HCT116 (cell line): ENCODE measurements at regions not wholly inside any gene's neighbourhood (a gene's known extent, or its start where the extent isn't known, plus 50 kb on each side); places are given as distances from the start of the nearest gene placed in this dataset.

ENCODE experiments used
- ATAC-seq: fragments of 200-7000 bp; cut with Tn5 transposase; 2 replicates; pipeline ENCODE4 v1.9.1; 2020; ENCODE audit warnings: mild to moderate bottlenecking, moderate library complexity
- BruUV-seq: library from RNA; stranded (reverse); fragments of 400-500 nt; replicated peaks from 2 replicates; lab custom pipeline; 2021; lab: Mats Ljungman, UMichigan
- CTCF ChIA-PET: fragments of 300-600 bp; sonication (Branson Sonifier 250); formaldehyde crosslinking; loops from one replicate; lab custom pipeline; 2021; ENCODE audit warnings: antibody characterized with exemption; lab: Charles Lee
- POLR2A ChIA-PET: fragments of 300-600, 350-600 bp; sonication (Branson Sonifier 250); formaldehyde crosslinking; loops from one replicate; lab custom pipeline; 2021; ENCODE audit warnings: antibody characterized with exemption; lab: Charles Lee
- RAD21 ChIA-PET, 2 experiments: fragments of 300-600 bp; sonication (Branson Sonifier 250); formaldehyde crosslinking; loops; one replicate each; lab custom pipeline; 2023; ENCODE audit warnings: low total read pairs in 2 of 2; ENCODE audit not compliant: uncharacterized antibody in 2 of 2, unreplicated experiment in 2 of 2, low non-redundant PET in 1 of 2; lab: Charles Lee
- DNase-seq: peaks from one replicate; pipeline ENCODE4 v3.0.0-alpha.2; 2010; ENCODE audit warnings: low read depth, low spot score
- H2AFZ ChIP-seq: fragments of 200-600 bp; shearing (Covaris generic), sonication (generic); 2 replicates; pipeline ENCODE4 v1.6.1; 2017; ENCODE audit warnings: low read depth, mixed run types, mixed read lengths, antibody characterized with exemption, low read length; ENCODE audit not compliant: poor library complexity, severe bottlenecking
- H3K27ac ChIP-seq: 2 replicates; pipeline ENCODE4 v1.5.1; 2012; ENCODE audit warnings: low read depth, low read length
- H3K27me3 ChIP-seq: fragments of 200-600 bp; sonication (generic); 2 replicates; pipeline ENCODE4 v1.6.1; 2016; ENCODE audit warnings: mixed run types, low read length, mixed read lengths; ENCODE audit not compliant: insufficient read depth
- H3K36me3 ChIP-seq, 2 experiments: fragments of 200-500 bp in 1 of 2; fragments of 200-600 bp in 1 of 2; sonication (Bioruptor generic) in 1 of 2; sonication (generic) in 1 of 2; 2 replicates each; pipeline versions ENCODE4 v1.5.1 to v1.6.1; 2014 to 2016; ENCODE audit warnings: low read length in 2 of 2, inconsistent platforms in 1 of 2, mixed read lengths in 1 of 2, mixed run types in 1 of 2; ENCODE audit not compliant: insufficient read depth in 2 of 2, control insufficient read depth in 1 of 2
- H3K4me1 ChIP-seq, 2 experiments: fragments of 200-600 bp in 1 of 2; sonication (generic) in 1 of 2; 2 replicates each; pipeline versions ENCODE4 v1.5.1 to v1.6.1; 2012 to 2017; ENCODE audit warnings: low read length in 2 of 2, inconsistent platforms in 1 of 2, mild to moderate bottlenecking in 1 of 2, mixed read lengths in 1 of 2, mixed run types in 1 of 2, moderate library complexity in 1 of 2; ENCODE audit not compliant: insufficient read depth in 2 of 2, control insufficient read depth in 1 of 2
- H3K4me2 ChIP-seq: fragments of 200-600 bp; sonication (generic); 2 replicates; pipeline ENCODE4 v1.6.1; 2017; ENCODE audit warnings: mixed run types, low read length, mixed read lengths
- H3K4me3 ChIP-seq, 2 experiments: fragments of 200-600 bp in 1 of 2; sonication (generic) in 1 of 2; replicated peaks in 1 of 2; 2 replicates each; pipeline ENCODE4 v1.5.1; 2011 to 2016; ENCODE audit warnings: low read length in 2 of 2, control low read depth in 1 of 2, low read depth in 1 of 2, mild to moderate bottlenecking in 1 of 2, mixed read lengths in 1 of 2, mixed run types in 1 of 2
- H3K79me2 ChIP-seq: fragments of 200-600 bp; sonication (generic); 2 replicates; pipeline ENCODE4 v1.6.1; 2017; ENCODE audit warnings: mild to moderate bottlenecking, mixed run types, low read length, moderate library complexity, mixed read lengths; ENCODE audit not compliant: insufficient read depth
- H3K9ac ChIP-seq: fragments of 200-600 bp; sonication (generic); 2 replicates; pipeline ENCODE4 v1.6.1; 2016; ENCODE audit warnings: low read length, mixed read lengths
- H3K9me2 ChIP-seq: fragments of 200-600 bp; sonication (generic), shearing (Covaris generic); 2 replicates; pipeline ENCODE4 v1.6.1; 2017; ENCODE audit warnings: mixed run types, mild to moderate bottlenecking, moderate library complexity; ENCODE audit not compliant: insufficient read depth
- H3K9me3 ChIP-seq, 2 experiments: fragments of 200-500 bp in 1 of 2; fragments of 200-600 bp in 1 of 2; sonication (Bioruptor generic) in 1 of 2; sonication (generic) in 1 of 2; 2 replicates each; pipeline ENCODE4 v1.6.1; 2014 to 2017; ENCODE audit warnings: low read length in 2 of 2, mixed read lengths in 2 of 2, inconsistent platforms in 1 of 2, low read depth in 1 of 2, mild to moderate bottlenecking in 1 of 2, mixed run types in 1 of 2, moderate library complexity in 1 of 2; ENCODE audit not compliant: control insufficient read depth in 1 of 2, insufficient read depth in 1 of 2
- H4K20me1 ChIP-seq: fragments of 200-600 bp; sonication (generic), shearing (Covaris generic); 2 replicates; pipeline ENCODE4 v1.6.1; 2017; ENCODE audit warnings: mixed run types, mild to moderate bottlenecking, moderate library complexity; ENCODE audit not compliant: insufficient read depth
- FOSL1 ChIP-seq: IDR thresholded peaks from 2 replicates; pipeline ENCODE4 v1.6.1; 2012; ENCODE audit warnings: low read depth
- RAD21 ChIP-seq: IDR thresholded peaks from 2 replicates; pipeline ENCODE4 v1.6.1; 2012; ENCODE audit warnings: low read depth, mild to moderate bottlenecking
- SRF ChIP-seq: IDR thresholded peaks from 2 replicates; pipeline ENCODE4 v1.6.1; 2012; ENCODE audit warnings: low read depth
- intact Hi-C: fragments of 100-400 bp; cut with micrococcal nuclease; formaldehyde crosslinking; loops from 2 replicates; pipeline ENCODE4 v1.10.0; 2022
- TF ChIP-seq, protein P1 (sequence below): IDR thresholded peaks from 2 replicates; pipeline ENCODE4 v1.6.1; 2011; ENCODE audit warnings: mild to moderate bottlenecking, low read length, moderate library complexity; ENCODE audit not compliant: insufficient replicate concordance; ENCODE audit errors: extremely low read depth
- TF ChIP-seq, protein P2 (sequence below): IDR thresholded peaks from 2 replicates; pipeline ENCODE4 v1.6.1; 2012
- TF ChIP-seq, protein P3 (sequence below): IDR thresholded peaks from 2 replicates; pipeline ENCODE4 v1.6.1; 2012; ENCODE audit warnings: low read depth

DNA sequence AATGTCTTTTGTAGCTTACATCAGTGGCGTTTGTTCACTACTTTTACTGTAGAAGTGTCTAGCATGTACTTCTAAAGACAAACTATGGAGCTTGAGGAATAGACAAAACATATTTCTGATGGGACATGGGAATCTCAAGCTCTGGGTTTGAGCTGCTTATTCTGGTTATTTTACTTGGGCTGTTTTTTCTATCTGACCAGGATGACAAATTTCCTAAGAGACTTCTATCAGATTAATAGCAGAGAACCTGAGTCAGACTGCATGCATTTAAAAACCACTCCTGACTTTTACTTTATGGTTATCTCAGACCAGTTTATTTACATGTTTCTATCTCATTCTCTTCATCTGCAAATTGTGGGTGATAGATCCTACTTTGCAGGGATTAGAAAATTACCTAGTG is 1282.3 kb upstream of the GJE1 start:
- no peak overlapping the region for H3K27ac ChIP-seq
- no peak for TF ChIP-seq RAD21
- TF ChIP-seq, protein P1, sequence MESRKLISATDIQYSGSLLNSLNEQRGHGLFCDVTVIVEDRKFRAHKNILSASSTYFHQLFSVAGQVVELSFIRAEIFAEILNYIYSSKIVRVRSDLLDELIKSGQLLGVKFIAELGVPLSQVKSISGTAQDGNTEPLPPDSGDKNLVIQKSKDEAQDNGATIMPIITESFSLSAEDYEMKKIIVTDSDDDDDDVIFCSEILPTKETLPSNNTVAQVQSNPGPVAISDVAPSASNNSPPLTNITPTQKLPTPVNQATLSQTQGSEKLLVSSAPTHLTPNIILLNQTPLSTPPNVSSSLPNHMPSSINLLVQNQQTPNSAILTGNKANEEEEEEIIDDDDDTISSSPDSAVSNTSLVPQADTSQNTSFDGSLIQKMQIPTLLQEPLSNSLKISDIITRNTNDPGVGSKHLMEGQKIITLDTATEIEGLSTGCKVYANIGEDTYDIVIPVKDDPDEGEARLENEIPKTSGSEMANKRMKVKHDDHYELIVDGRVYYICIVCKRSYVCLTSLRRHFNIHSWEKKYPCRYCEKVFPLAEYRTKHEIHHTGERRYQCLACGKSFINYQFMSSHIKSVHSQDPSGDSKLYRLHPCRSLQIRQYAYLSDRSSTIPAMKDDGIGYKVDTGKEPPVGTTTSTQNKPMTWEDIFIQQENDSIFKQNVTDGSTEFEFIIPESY: no peak
- TF ChIP-seq, protein P2, sequence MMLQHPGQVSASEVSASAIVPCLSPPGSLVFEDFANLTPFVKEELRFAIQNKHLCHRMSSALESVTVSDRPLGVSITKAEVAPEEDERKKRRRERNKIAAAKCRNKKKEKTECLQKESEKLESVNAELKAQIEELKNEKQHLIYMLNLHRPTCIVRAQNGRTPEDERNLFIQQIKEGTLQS: no peak
- no peak for TF ChIP-seq FOSL1
- TF ChIP-seq SRF: no peak
- TF ChIP-seq, protein P3, sequence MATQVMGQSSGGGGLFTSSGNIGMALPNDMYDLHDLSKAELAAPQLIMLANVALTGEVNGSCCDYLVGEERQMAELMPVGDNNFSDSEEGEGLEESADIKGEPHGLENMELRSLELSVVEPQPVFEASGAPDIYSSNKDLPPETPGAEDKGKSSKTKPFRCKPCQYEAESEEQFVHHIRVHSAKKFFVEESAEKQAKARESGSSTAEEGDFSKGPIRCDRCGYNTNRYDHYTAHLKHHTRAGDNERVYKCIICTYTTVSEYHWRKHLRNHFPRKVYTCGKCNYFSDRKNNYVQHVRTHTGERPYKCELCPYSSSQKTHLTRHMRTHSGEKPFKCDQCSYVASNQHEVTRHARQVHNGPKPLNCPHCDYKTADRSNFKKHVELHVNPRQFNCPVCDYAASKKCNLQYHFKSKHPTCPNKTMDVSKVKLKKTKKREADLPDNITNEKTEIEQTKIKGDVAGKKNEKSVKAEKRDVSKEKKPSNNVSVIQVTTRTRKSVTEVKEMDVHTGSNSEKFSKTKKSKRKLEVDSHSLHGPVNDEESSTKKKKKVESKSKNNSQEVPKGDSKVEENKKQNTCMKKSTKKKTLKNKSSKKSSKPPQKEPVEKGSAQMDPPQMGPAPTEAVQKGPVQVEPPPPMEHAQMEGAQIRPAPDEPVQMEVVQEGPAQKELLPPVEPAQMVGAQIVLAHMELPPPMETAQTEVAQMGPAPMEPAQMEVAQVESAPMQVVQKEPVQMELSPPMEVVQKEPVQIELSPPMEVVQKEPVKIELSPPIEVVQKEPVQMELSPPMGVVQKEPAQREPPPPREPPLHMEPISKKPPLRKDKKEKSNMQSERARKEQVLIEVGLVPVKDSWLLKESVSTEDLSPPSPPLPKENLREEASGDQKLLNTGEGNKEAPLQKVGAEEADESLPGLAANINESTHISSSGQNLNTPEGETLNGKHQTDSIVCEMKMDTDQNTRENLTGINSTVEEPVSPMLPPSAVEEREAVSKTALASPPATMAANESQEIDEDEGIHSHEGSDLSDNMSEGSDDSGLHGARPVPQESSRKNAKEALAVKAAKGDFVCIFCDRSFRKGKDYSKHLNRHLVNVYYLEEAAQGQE: no peak
- no peaks in the 10 kb centered on the region for H3K9me3 ChIP-seq
- H3K4me2 ChIP-seq: no peak overlapping the region
- intact Hi-C loops: no loop called here
- H4K20me1 ChIP-seq: no peaks in the 10 kb centered on the region
- no TSS peak for BruUV-seq
- H3K36me3 ChIP-seq: peaks cover 0 to 5% of the 10 kb centered on the region in 2 experiments; a peak in 1 of 4 replicates
- no peaks in the 10 kb centered on the region for H3K9me2 ChIP-seq
- ATAC-seq (no peak), DNase-seq (no peak)
- H3K27me3 ChIP-seq: no peaks in the 10 kb centered on the region
- no peak overlapping the region for H3K4me3 ChIP-seq
- H2AFZ ChIP-seq: no peak overlapping the region
- ChIA-PET POLR2A (no interaction called here), RAD21 (no interaction called here), CTCF (no interaction called here)
- peaks cover 34% of the 10 kb centered on the region for H3K79me2 ChIP-seq
- peaks cover 15 to 31% of the 10 kb centered on the region in 2 experiments for H3K4me1 ChIP-seq
- H3K9ac ChIP-seq: no peak overlapping the region
